H9 (cell line): ENCODE measurements at regions not wholly inside any gene's neighbourhood (a gene's known extent, or its start where the extent isn't known, plus 50 kb on each side); places are given as distances from the start of the nearest gene placed in this dataset.

ENCODE experiments used
- DNase-seq: peaks from one replicate; pipeline ENCODE4 v3.0.0-alpha.2; 2017
- H2AFZ ChIP-seq: one replicate; pipeline ENCODE4 v1.6.1; 2013; ENCODE audit warnings: mild to moderate bottlenecking, low read length, control low read depth, moderate library complexity
- H2AK5ac ChIP-seq: 2 replicates; pipeline ENCODE4 v1.6.1; 2013; ENCODE audit warnings: low read length, control low read depth, mixed read lengths; ENCODE audit not compliant: insufficient read length
- H2BK120ac ChIP-seq: one replicate; pipeline ENCODE4 v1.6.1; 2013; ENCODE audit warnings: low read depth, mild to moderate bottlenecking, low read length, control low read depth, inconsistent platforms; ENCODE audit not compliant: poor library complexity, severe bottlenecking
- H2BK12ac ChIP-seq: 2 replicates; pipeline ENCODE4 v1.6.1; 2013; ENCODE audit warnings: low read length, control low read depth, mixed read lengths, low read depth; ENCODE audit not compliant: insufficient read length
- H2BK15ac ChIP-seq: 2 replicates; pipeline ENCODE4 v1.6.1; 2013; ENCODE audit warnings: low read depth, low read length, control low read depth
- H2BK20ac ChIP-seq: one replicate; pipeline ENCODE4 v1.6.1; 2013; ENCODE audit warnings: low read depth, mild to moderate bottlenecking, low read length, control low read depth, inconsistent platforms; ENCODE audit not compliant: poor library complexity, severe bottlenecking
- H2BK5ac ChIP-seq: 2 replicates; pipeline ENCODE4 v1.6.1; 2013; ENCODE audit warnings: low read length, control low read depth, mixed read lengths; ENCODE audit not compliant: insufficient read length
- H3K14ac ChIP-seq: 2 replicates; pipeline ENCODE4 v1.6.1; 2013; ENCODE audit warnings: low read length, control low read depth; ENCODE audit not compliant: insufficient read depth
- H3K18ac ChIP-seq: 2 replicates; pipeline ENCODE4 v1.6.1; 2013; ENCODE audit warnings: low read depth, mild to moderate bottlenecking, mixed read lengths, low read length, control low read depth; ENCODE audit not compliant: insufficient read length
- H3K23ac ChIP-seq: 2 replicates; pipeline ENCODE4 v1.6.1; 2013; ENCODE audit warnings: low read length, control low read depth, mixed read lengths, low read depth; ENCODE audit not compliant: insufficient read length
- H3K23me2 ChIP-seq: 2 replicates; pipeline ENCODE4 v1.6.1; 2013; ENCODE audit warnings: low read depth, mild to moderate bottlenecking, mixed read lengths, low read length, control low read depth; ENCODE audit not compliant: insufficient read length, poor library complexity, severe bottlenecking
- H3K27ac ChIP-seq: 2 replicates; pipeline ENCODE4 v1.5.1; 2013; ENCODE audit warnings: low read length, control low read depth, mixed read lengths, low read depth; ENCODE audit not compliant: insufficient read length
- H3K27me3 ChIP-seq: 2 replicates; pipeline ENCODE4 v1.6.1; 2013; ENCODE audit warnings: low read length, control low read depth, inconsistent platforms; ENCODE audit not compliant: insufficient read depth
- H3K4ac ChIP-seq: 2 replicates; pipeline ENCODE4 v1.6.1; 2013; ENCODE audit warnings: low read depth, mild to moderate bottlenecking, control low read depth, inconsistent platforms, low read length, moderate library complexity
- H3K4me1 ChIP-seq: 2 replicates; pipeline ENCODE4 v1.6.1; 2013; ENCODE audit warnings: low read length, control low read depth, inconsistent platforms; ENCODE audit not compliant: insufficient read depth
- H3K4me2 ChIP-seq: 2 replicates; pipeline ENCODE4 v1.6.1; 2013; ENCODE audit warnings: low read length, control low read depth, mixed read lengths; ENCODE audit not compliant: insufficient read length, insufficient read depth
- H3K56ac ChIP-seq: 2 replicates; pipeline ENCODE4 v1.6.1; 2013; ENCODE audit warnings: low read depth, mild to moderate bottlenecking, mixed read lengths, low read length, control low read depth; ENCODE audit not compliant: insufficient read length
- H3K79me1 ChIP-seq: 2 replicates; pipeline ENCODE4 v1.6.1; 2013; ENCODE audit warnings: low read depth, mild to moderate bottlenecking, moderate library complexity, low read length, control low read depth, inconsistent platforms; ENCODE audit not compliant: insufficient read depth, poor library complexity, severe bottlenecking
- H3K79me2 ChIP-seq: 2 replicates; pipeline ENCODE4 v1.6.1; 2013; ENCODE audit warnings: low read length, control low read depth, inconsistent platforms; ENCODE audit not compliant: insufficient read depth
- H3K9ac ChIP-seq: 2 replicates; pipeline ENCODE4 v1.6.1; 2013; ENCODE audit warnings: low read length, control low read depth, mixed read lengths; ENCODE audit not compliant: insufficient read length; ENCODE audit errors: extremely low read depth
- H3K9me3 ChIP-seq: one replicate; pipeline ENCODE4 v1.6.1; 2013; ENCODE audit warnings: low read depth, low read length, inconsistent platforms; ENCODE audit not compliant: control insufficient read depth
- H3T11ph ChIP-seq: one replicate; pipeline ENCODE4 v1.6.1; 2013; ENCODE audit warnings: mild to moderate bottlenecking, low read length, control low read depth, inconsistent platforms
- H4K20me1 ChIP-seq: one replicate; pipeline ENCODE4 v1.6.1; 2013; ENCODE audit not compliant: control insufficient read depth, insufficient read length, insufficient read depth
- H4K5ac ChIP-seq: 2 replicates; pipeline ENCODE4 v1.6.1; 2013; ENCODE audit warnings: low read depth, mild to moderate bottlenecking, mixed read lengths, low read length, control low read depth; ENCODE audit not compliant: insufficient read length
- H4K8ac ChIP-seq: replicated peaks from 2 replicates; pipeline ENCODE4 v1.6.1; 2013; ENCODE audit warnings: low read length, control low read depth, mixed read lengths, low read depth; ENCODE audit not compliant: insufficient read length
- H4K91ac ChIP-seq: 2 replicates; pipeline ENCODE4 v1.6.1; 2013; ENCODE audit warnings: low read depth, mild to moderate bottlenecking, moderate library complexity, mixed read lengths, low read length, control low read depth; ENCODE audit not compliant: insufficient read length
- H3K27ac Mint-ChIP-seq, 3 experiments: 2 replicates in 2 of 3; 3 replicates in 1 of 3; pipeline ENCODE4 v1.8.0; 2020 to 2021; ENCODE audit warnings: mixed read lengths in 3 of 3, mild to moderate bottlenecking in 1 of 3, moderate library complexity in 1 of 3
- H3K27me3 Mint-ChIP-seq: 2 replicates; pipeline ENCODE4 v1.8.0; 2021; ENCODE audit warnings: low read depth, mild to moderate bottlenecking, moderate library complexity, mixed read lengths
- H3K36me3 Mint-ChIP-seq, 3 experiments: 2 replicates in 2 of 3; 3 replicates in 1 of 3; pipeline ENCODE4 v1.8.0; 2020 to 2021; ENCODE audit warnings: low read depth in 3 of 3, mixed read lengths in 3 of 3; ENCODE audit not compliant: insufficient read depth in 1 of 3
- H3K4me1 Mint-ChIP-seq, 2 experiments: 2 replicates each; pipeline ENCODE4 v1.8.0; 2020; ENCODE audit warnings: mixed read lengths in 2 of 2
- H3K4me3 Mint-ChIP-seq, 2 experiments: 2 replicates in 1 of 2; 3 replicates in 1 of 2; pipeline ENCODE4 v1.8.0; 2020 to 2021; ENCODE audit warnings: mild to moderate bottlenecking in 2 of 2, mixed read lengths in 2 of 2, moderate library complexity in 1 of 2
- H3K9me3 Mint-ChIP-seq, 2 experiments: 2 replicates in 1 of 2; 3 replicates in 1 of 2; pipeline ENCODE4 v1.8.0; 2020; ENCODE audit warnings: mild to moderate bottlenecking in 2 of 2, mixed read lengths in 2 of 2, moderate library complexity in 1 of 2
- WGBS: extraction: QIAGEN DNeasy Blood & Tissue Kit; methylation state at CpG from one replicate; pipeline ENCODE4 v1.1.7; 2013; ENCODE audit warnings: missing lambda C conversion rate, low lambda C conversion rate, mixed read lengths; ENCODE audit not compliant: insufficient read length; ENCODE audit errors: extremely low coverage; 5-methylcytosine and 5-hydroxymethylcytosine counted together
- TF ChIP-seq, protein P1 (sequence below): fragments of 200-600 bp; sonication (generic); conservative IDR thresholded peaks from 3 replicates; pipeline ENCODE4 v1.8.0; 2021; ENCODE audit warnings: antibody characterized with exemption, mild to moderate bottlenecking

DNA sequence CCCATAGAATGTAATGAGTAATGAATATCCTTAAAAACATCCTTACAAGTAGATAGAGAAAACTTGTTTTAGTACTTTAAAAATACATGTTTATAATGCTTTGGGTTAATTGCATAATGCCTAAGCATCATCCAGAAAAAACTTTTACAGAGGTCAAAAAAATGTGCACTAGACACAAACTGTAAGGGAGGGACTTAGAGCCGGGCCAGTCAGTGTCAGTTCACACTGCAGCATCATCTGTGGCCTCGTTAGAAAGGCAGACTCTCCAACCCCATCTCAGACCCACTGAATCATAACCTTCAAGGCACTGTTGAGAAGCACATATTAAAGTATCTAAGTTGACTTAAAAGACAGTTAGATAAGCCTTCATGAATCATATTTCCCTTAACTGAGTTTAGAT is 230.1 kb upstream of the PRPS1L1 start:
- H2AK5ac ChIP-seq = no peak overlapping the region

More for the DNA sequence above, 230.1 kb upstream of the PRPS1L1 start:
- H3K4me3 Mint-ChIP-seq = no peak overlapping the region
- H2BK120ac ChIP-seq = no peak overlapping the region
- H4K5ac ChIP-seq = no peak overlapping the region
- no peak overlapping the region for H2AFZ ChIP-seq
- H3K18ac ChIP-seq = no peak overlapping the region
- no peak overlapping the region for H3K23ac ChIP-seq
- no peaks in the 10 kb centered on the region for H4K20me1 ChIP-seq
- H3K9me3 ChIP-seq = no peaks in the 10 kb centered on the region
- no peak overlapping the region for H3K4me2 ChIP-seq
- H3K79me2 ChIP-seq = no peaks in the 10 kb centered on the region
- no peak overlapping the region for H3K56ac ChIP-seq
- H3K14ac ChIP-seq = no peak overlapping the region
- H2BK20ac ChIP-seq = no peak overlapping the region
- H3K27ac Mint-ChIP-seq = no peak overlapping the region
- H3K4me1 Mint-ChIP-seq = no peaks in the 10 kb centered on the region
- H3K27ac ChIP-seq = no peak overlapping the region
- H3K27me3 Mint-ChIP-seq = peaks cover under 1% of the 10 kb centered on the region; the same call in 1 of the 2 replicates
- no peak overlapping the region for H3T11ph ChIP-seq
- H3K9me3 Mint-ChIP-seq = peaks cover 10 to 12% of the 10 kb centered on the region in 2 experiments; a peak in 4 of 5 replicates
- no peak overlapping the region for H4K8ac ChIP-seq
- H3K36me3 Mint-ChIP-seq = 0 out of 7 replicates have a peak, but pooled peaks cover 0 to 2% (median 0%) of the 10 kb centered on the region in 3 experiments
- no peak overlapping the region for H2BK12ac ChIP-seq
- no peaks in the 10 kb centered on the region for H3K79me1 ChIP-seq
- H2BK5ac ChIP-seq = no peak overlapping the region
- TF ChIP-seq, protein P1, sequence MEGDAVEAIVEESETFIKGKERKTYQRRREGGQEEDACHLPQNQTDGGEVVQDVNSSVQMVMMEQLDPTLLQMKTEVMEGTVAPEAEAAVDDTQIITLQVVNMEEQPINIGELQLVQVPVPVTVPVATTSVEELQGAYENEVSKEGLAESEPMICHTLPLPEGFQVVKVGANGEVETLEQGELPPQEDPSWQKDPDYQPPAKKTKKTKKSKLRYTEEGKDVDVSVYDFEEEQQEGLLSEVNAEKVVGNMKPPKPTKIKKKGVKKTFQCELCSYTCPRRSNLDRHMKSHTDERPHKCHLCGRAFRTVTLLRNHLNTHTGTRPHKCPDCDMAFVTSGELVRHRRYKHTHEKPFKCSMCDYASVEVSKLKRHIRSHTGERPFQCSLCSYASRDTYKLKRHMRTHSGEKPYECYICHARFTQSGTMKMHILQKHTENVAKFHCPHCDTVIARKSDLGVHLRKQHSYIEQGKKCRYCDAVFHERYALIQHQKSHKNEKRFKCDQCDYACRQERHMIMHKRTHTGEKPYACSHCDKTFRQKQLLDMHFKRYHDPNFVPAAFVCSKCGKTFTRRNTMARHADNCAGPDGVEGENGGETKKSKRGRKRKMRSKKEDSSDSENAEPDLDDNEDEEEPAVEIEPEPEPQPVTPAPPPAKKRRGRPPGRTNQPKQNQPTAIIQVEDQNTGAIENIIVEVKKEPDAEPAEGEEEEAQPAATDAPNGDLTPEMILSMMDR = no peak
- no peak for DNase-seq
- no peak overlapping the region for H2BK15ac ChIP-seq
- H3K4ac ChIP-seq = no peak overlapping the region
- H3K9ac ChIP-seq = no peak overlapping the region
- WGBS = no CpG with 5 or more reads among the region's 2 CpGs
- no peaks in the 10 kb centered on the region for H3K4me1 ChIP-seq
- H4K91ac ChIP-seq = no peak overlapping the region
- no peaks in the 10 kb centered on the region for H3K23me2 ChIP-seq
- H3K27me3 ChIP-seq = no peaks in the 10 kb centered on the region
